SJCRH30 (cell line): ENCODE measurements at regions not wholly inside any gene's neighbourhood (a gene's known extent, or its start where the extent isn't known, plus 50 kb on each side); places are given as distances from the start of the nearest gene placed in this dataset.
"Not testable (repeated sequence)": the region's sequence is repeated elsewhere in the genome, so short reads cannot be mapped to it uniquely, and the experiment has no call there.

Experiments used
- DNase-seq, 2 experiments: peaks; one replicate each; pipeline ENCODE4 v3.0.0-alpha.2; 2015 to 2020
- H3K27ac ChIP-seq: fragments of 250-450 bp; sonication (Bioruptor Pico); 2 replicates; pipeline ENCODE4 v1.5.1; 2020; ENCODE audit warnings: mild to moderate bottlenecking, moderate library complexity
- H3K27me3 ChIP-seq: fragments of 250-450 bp; sonication (Bioruptor Pico); 2 replicates; pipeline ENCODE4 v1.5.1; 2020; ENCODE audit warnings: mild to moderate bottlenecking, moderate library complexity
- H3K36me3 ChIP-seq: fragments of 250-450 bp; sonication (Bioruptor Pico); 2 replicates; pipeline ENCODE4 v1.5.1; 2020; ENCODE audit warnings: mild to moderate bottlenecking, moderate library complexity
- H3K4me1 ChIP-seq: fragments of 250-450 bp; sonication (Bioruptor Pico); 2 replicates; pipeline ENCODE4 v1.5.1; 2020; ENCODE audit warnings: mild to moderate bottlenecking, moderate library complexity
- H3K4me3 ChIP-seq: fragments of 250-450 bp; sonication (Bioruptor Pico); 2 replicates; pipeline ENCODE4 v1.5.1; 2020; ENCODE audit warnings: mild to moderate bottlenecking, moderate library complexity
- H3K9me3 ChIP-seq: fragments of 250-450 bp; sonication (Bioruptor Pico); replicated peaks from 2 replicates; pipeline ENCODE4 v1.5.1; 2020; ENCODE audit warnings: mild to moderate bottlenecking, moderate library complexity

DNA sequence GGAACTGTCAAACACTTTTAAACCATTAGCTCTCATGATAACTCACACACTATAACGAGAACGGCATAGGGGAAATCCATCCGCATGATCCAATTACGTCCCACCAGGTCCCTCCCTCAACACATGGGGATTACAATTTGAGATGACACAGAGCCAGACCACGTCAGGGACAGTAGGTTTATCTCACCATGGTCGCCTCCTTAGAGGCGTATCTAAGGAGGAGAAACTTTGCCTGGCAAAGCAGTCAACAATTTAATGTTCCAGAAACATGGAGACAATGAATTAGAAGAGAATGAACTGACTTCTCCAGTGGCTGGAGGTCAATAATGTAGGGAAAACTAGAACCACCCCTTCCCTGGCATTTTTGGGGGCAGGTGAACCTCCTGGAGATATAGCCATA, 488.4 kb upstream of the AUTS2 start:
- H3K27me3 ChIP-seq: peaks cover 9% of the 10 kb centered on the region
- H3K27ac ChIP-seq: no peak overlapping the region
- no peaks in the 10 kb centered on the region for H3K36me3 ChIP-seq
- no peak for DNase-seq
- H3K9me3 ChIP-seq: no peaks in the 10 kb centered on the region
- H3K4me3 ChIP-seq: no peak overlapping the region
- H3K4me1 ChIP-seq: no peaks in the 10 kb centered on the region

DNA sequence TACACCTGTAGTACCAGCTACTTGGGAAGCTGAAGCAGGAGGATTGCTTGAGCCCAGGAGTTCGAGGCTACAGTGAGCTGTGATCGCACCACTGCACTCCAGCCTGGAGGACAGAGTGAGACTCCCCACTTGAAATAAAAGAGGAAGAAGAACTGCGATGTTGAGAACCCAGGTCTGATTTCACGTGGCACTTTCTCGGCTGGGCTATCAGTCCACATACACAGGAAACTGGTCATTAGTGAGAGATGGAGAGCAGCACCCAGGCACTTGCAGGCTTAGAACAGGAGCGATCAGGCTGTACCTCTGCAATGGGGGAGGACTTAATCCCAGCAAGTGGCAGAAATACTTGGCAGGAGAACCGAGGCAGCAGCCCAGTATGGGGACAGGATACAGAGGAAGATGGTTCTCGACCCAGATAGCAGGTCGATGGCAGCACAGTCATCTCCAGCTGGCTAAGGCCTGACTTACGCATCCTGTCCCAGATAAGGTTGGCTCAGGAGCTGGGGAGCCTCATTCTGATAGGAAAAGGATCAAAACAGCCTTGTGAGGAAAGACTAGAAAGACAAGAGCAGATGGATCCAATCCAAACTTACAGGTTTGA, 487.7 kb upstream of the AUTS2 start:
- no peak overlapping the region for H3K4me3 ChIP-seq

DNA sequence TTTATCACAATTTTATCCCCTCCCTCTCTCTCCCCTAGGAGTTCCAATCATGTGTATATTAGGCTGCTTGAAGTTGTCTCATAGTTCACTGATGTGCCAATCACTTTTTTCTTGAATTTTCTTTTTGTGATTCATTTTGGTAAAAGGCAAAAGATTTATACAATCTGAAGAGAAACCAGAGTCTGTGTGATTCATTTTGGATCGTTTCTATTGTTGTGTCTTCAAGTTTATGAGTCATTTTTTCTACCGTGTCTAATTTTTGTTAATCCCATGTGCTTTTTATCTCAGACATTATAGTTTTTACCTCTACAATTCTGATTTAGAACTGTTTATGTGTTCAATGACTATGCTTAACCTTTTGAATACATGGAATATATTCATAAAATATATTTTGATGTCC, 483.9 kb upstream of the AUTS2 start:
- H3K4me1 ChIP-seq: no peaks in the 10 kb centered on the region
- no peaks in the 10 kb centered on the region for H3K9me3 ChIP-seq
- DNase-seq: no peak
- H3K27ac ChIP-seq: no peak overlapping the region
- no peaks in the 10 kb centered on the region for H3K36me3 ChIP-seq
- H3K4me3 ChIP-seq: no peak overlapping the region
- H3K27me3 ChIP-seq: no peaks in the 10 kb centered on the region

More for the DNA sequence above, 487.7 kb upstream of the AUTS2 start:
- H3K27ac ChIP-seq: no peak overlapping the region
- no peaks in the 10 kb centered on the region for H3K4me1 ChIP-seq
- H3K9me3 ChIP-seq: no peaks in the 10 kb centered on the region
- H3K27me3 ChIP-seq: peaks cover 9% of the 10 kb centered on the region
- no peak for DNase-seq
- no peaks in the 10 kb centered on the region for H3K36me3 ChIP-seq

GRCh38 chr7:69115788-69116187, 482.5 kb upstream of the AUTS2 start:
- no peak for DNase-seq
- no peak overlapping the region for H3K27ac ChIP-seq
- no peak overlapping the region for H3K4me3 ChIP-seq
- no peaks in the 10 kb centered on the region for H3K36me3 ChIP-seq
- no peaks in the 10 kb centered on the region for H3K27me3 ChIP-seq
- no peaks in the 10 kb centered on the region for H3K4me1 ChIP-seq
- H3K9me3 ChIP-seq: no peaks in the 10 kb centered on the region

GRCh38 chr7:69116196-69116595, 482.1 kb upstream of the AUTS2 start:
- H3K27me3 ChIP-seq, H3K4me1 ChIP-seq, H3K36me3 ChIP-seq, H3K9me3 ChIP-seq, DNase-seq, H3K4me3 ChIP-seq, H3K27ac ChIP-seq: not testable (repeated sequence)

DNA sequence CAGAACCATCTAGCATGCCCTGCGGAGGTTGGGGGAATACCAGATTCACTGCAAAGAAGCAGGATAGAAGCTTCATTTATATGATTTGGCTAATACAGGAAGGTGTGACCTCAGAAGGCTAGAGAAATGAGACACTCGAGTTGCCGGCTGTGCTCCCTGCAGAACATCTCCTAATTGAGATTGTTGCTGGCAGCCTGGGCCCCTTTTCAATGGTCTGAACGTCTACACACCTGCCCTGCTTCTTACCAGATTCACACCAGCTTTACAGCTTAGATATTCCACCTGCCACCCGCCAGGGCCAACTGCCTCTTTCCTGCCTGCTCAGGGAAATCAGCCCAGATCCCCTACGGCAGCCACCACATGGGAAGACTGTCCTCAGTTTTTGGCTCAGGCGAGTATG, 475.3 kb upstream of the AUTS2 start:
- Histone ChIP-seq H3K27me3 (no peaks in the 10 kb centered on the region; the same call in 1 of the 2 replicates), H3K4me3 (no peak overlapping the region), H3K27ac (no peak overlapping the region), H3K36me3 (no peaks in the 10 kb centered on the region), H3K4me1 (no peaks in the 10 kb centered on the region), H3K9me3 (no peaks in the 10 kb centered on the region)
- DNase-seq: no peak

DNA sequence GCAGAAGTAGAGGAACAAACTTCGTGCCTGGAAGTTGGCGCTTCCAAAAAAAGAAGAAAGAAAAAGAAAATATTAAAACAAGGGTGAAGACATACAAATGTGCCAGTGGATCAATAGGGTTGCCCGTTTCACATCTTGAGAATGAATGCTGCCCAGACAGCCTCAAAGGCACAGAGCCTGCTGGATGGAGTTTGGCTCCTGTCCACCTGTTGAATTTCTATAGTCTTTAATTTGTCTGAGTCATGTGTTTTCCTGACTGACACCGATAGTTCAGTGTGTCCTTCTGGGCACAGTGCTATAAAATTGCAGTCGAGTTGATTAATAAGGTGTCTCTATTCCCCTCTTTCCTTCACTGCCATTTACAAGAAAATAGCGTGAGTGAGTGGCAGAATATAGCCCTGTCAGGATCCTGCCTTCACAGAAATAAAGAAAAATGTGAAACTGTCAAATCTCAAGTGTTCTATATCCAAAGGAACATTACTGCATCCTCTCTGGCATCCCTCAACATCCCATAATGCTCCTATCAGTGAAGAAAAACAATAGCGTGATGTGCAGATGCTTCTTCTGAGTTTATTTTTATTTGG, 471.3 kb upstream of the AUTS2 start:
- no peak overlapping the region for H3K4me3 ChIP-seq
- H3K27ac ChIP-seq: no peak overlapping the region
- H3K9me3 ChIP-seq: no peaks in the 10 kb centered on the region
- no peaks in the 10 kb centered on the region for H3K4me1 ChIP-seq
- no peak for DNase-seq
- no peaks in the 10 kb centered on the region for H3K36me3 ChIP-seq
- no peaks in the 10 kb centered on the region; the same call in 1 of the 2 replicates for H3K27me3 ChIP-seq

DNA sequence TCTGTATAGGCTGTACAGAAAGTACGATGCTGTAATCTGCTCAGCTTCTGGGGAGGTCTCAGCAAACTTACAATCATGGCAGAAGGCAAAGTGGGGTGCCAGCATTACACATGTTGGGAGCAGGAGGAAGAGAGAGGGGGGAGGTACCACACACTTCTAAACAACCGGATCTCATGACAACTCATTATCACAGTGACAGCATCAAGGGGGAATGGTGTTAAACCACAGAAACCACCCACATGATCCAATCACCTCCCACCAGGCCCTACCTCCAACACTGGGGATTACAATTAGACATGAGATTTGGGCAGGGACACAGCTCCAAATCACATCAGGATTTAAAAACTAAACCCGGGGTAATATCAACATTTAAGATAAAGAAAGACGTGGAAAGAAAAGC, 468.8 kb upstream of the AUTS2 start:
- Histone ChIP-seq H3K4me1 (no peaks in the 10 kb centered on the region), H3K27ac (no peak overlapping the region), H3K36me3 (no peaks in the 10 kb centered on the region), H3K27me3 (no peaks in the 10 kb centered on the region; the same call in 1 of the 2 replicates), H3K9me3 (no peaks in the 10 kb centered on the region), H3K4me3 (no peak overlapping the region)
- no peak for DNase-seq

- no peaks in the 10 kb centered on the region for H3K36me3 ChIP-seq
- H3K4me1 ChIP-seq: no peaks in the 10 kb centered on the region
- DNase-seq: no peak
- H3K27me3 ChIP-seq: no peaks in the 10 kb centered on the region; the same call in 1 of the 2 replicates
- H3K27ac ChIP-seq: no peak overlapping the region
- H3K4me3 ChIP-seq: no peak overlapping the region
- no peaks in the 10 kb centered on the region for H3K9me3 ChIP-seq
Observed at GRCh38 chr7:69129951-69130350, 468.3 kb upstream of the AUTS2 start.

DNA sequence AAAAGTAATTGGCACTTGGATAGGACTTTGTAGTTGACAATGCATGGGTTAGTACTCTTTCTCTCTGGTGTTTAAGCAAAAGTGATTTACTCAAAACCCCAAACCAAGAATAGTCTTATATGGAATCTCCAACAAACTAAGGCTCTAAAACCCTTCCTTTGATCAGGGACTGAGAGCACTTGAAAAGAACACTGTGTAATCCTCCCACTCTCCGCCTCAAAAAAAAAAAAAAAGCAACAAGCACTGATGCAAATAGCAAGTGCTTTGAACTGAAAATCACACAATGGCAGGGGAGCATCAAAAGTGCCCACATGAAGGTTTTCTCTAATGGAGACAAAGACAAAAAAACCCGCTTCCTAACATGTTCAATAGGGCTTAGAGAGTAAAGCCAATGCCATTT, 467.9 kb upstream of the AUTS2 start:
- no peaks in the 10 kb centered on the region for H3K4me1 ChIP-seq
- H3K27me3 ChIP-seq: no peaks in the 10 kb centered on the region; the same call in 1 of the 2 replicates
- no peak overlapping the region for H3K27ac ChIP-seq
- no peaks in the 10 kb centered on the region for H3K9me3 ChIP-seq
- no peak overlapping the region for H3K4me3 ChIP-seq
- no peak for DNase-seq
- no peaks in the 10 kb centered on the region for H3K36me3 ChIP-seq

- no peaks in the 10 kb centered on the region for H3K4me1 ChIP-seq
- no peak overlapping the region for H3K4me3 ChIP-seq
- H3K36me3 ChIP-seq: no peaks in the 10 kb centered on the region
- DNase-seq: no peak
- H3K27ac ChIP-seq: no peak overlapping the region
- no peaks in the 10 kb centered on the region for H3K9me3 ChIP-seq
- no peaks in the 10 kb centered on the region for H3K27me3 ChIP-seq
Observed at GRCh38 chr7:69134316-69134715, 464.0 kb upstream of the AUTS2 start.

DNA sequence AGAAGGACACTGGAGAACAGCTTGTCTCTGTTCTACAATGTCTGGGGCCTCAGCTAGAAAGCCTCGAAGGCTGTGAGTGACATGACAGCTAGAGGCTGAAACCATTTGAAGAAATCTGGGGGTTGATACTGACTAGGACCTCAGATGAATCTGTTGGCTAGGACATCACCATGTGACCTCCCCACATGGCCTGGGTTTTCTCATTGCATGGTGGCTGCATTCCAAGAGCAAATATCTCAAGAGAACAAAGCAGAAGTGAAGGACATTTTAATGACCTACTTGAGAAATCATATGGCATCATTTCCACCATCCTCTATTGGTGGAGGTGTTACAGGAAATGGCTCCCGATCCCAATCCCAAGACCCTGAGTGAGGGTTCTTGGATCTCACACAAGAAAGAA, 450.6 kb upstream of the AUTS2 start:
- no peak for DNase-seq
- Histone ChIP-seq H3K36me3 (no peaks in the 10 kb centered on the region), H3K27me3 (no peaks in the 10 kb centered on the region), H3K4me1 (no peaks in the 10 kb centered on the region), H3K4me3 (no peak overlapping the region), H3K27ac (no peak overlapping the region), H3K9me3 (no peaks in the 10 kb centered on the region)

DNA sequence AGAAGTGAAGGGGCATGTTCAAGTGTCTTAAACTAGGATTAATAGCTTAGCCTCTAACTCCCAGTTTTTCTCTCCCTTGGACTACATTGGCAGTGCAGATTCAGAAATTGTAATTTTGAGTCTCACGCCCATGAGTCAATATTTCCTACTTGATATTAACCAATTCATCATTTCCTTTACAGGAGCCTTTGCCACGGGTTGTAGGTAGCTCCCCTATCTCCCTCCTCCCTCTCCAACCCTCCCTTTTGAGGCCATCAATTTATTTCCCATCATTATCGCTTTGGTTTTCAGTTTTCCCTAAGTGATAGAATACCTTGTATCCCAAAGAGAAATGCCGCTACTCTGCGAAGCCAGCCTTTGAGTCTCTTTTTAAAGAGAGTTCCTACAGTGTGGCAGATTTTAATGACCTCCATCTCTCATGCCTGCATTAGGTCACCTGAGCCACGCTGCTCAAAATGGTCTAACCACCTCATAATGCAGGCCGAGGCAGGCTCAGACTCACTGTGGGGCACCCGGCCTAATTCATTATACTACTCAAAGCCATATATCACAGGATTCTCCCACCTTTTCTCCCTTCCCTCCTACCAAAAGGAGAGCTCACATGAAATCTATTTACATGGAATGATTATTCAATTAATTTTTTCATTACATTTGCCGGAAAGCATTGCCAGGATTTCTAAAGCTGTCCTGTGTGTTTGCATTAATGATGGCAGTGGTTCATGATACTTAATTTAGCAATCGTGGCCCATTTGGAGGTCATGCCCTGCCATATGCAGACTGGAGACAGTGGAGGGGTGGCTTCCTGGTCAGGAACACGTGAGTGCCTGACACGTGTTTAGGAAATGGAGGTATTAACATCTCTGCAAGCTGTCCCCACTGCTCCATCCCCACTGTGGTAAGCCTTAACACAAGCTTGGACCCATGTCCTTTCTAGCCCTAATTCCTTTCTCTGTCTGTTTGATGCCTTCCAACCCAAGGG, 448.2 kb upstream of the AUTS2 start:
- Histone ChIP-seq H3K27me3 (no peaks in the 10 kb centered on the region), H3K27ac (no peak overlapping the region), H3K4me1 (no peaks in the 10 kb centered on the region), H3K9me3 (no peaks in the 10 kb centered on the region), H3K4me3 (no peak overlapping the region), H3K36me3 (no peaks in the 10 kb centered on the region)
- no peak for DNase-seq

GRCh38 chr7:69162326-69162725, 435.9 kb upstream of the AUTS2 start:
- H3K36me3 ChIP-seq: no peaks in the 10 kb centered on the region
- no peak overlapping the region for H3K4me3 ChIP-seq
- no peaks in the 10 kb centered on the region for H3K27me3 ChIP-seq
- DNase-seq: no peak
- H3K27ac ChIP-seq: no peak overlapping the region
- H3K9me3 ChIP-seq: no peaks in the 10 kb centered on the region
- H3K4me1 ChIP-seq: no peaks in the 10 kb centered on the region

GRCh38 chr7:69162931-69163670, 435.2 kb upstream of the AUTS2 start:
- Histone ChIP-seq H3K4me3 (no peak overlapping the region), H3K9me3 (no peaks in the 10 kb centered on the region), H3K27me3 (no peaks in the 10 kb centered on the region), H3K27ac (no peak overlapping the region), H3K4me1 (no peaks in the 10 kb centered on the region), H3K36me3 (no peaks in the 10 kb centered on the region)
- DNase-seq: no peak
